BJ (cell line): ENCODE measurements at regions not wholly inside any gene's neighbourhood (a gene's known extent, or its start where the extent isn't known, plus 50 kb on each side); places are given as distances from the start of the nearest gene placed in this dataset.

Experiments used
- CTCF ChIA-PET: fragments of 350-600 bp; formaldehyde crosslinking; extraction: SDS; loops from one replicate; lab custom pipeline; 2021; ENCODE audit warnings: antibody characterized with exemption, inconsistent platforms; lab: Yijun Ruan, JAX
- POLR2A ChIA-PET: fragments of 300-600 bp; sonication (Branson Sonifier 250); formaldehyde crosslinking; extraction: SDS; loops from one replicate; lab custom pipeline; 2021; ENCODE audit warnings: antibody characterized with exemption; lab: Charles Lee
- DNase-seq: peaks from one replicate; pipeline ENCODE4 v3.0.0-alpha.2; 2011; ENCODE audit warnings: low read depth
- H3K27me3 ChIP-seq: 2 replicates; pipeline ENCODE4 v1.6.0; 2011; ENCODE audit warnings: low read length; ENCODE audit not compliant: control insufficient read depth, insufficient read depth
- H3K36me3 ChIP-seq: 2 replicates; pipeline ENCODE4 v1.5.1; 2011; ENCODE audit warnings: low read length; ENCODE audit not compliant: control insufficient read depth, insufficient read depth
- H3K4me3 ChIP-seq: 2 replicates; pipeline ENCODE4 v1.5.1; 2011; ENCODE audit warnings: low read depth, mild to moderate bottlenecking, control low read depth, low read length
- CTCF ChIP-seq: IDR thresholded peaks from 2 replicates; pipeline ENCODE4 v1.5.1; 2011; ENCODE audit warnings: low read depth, mild to moderate bottlenecking, control low read depth, inconsistent platforms, low read length, moderate library complexity; ENCODE audit not compliant: insufficient read depth

DNA sequence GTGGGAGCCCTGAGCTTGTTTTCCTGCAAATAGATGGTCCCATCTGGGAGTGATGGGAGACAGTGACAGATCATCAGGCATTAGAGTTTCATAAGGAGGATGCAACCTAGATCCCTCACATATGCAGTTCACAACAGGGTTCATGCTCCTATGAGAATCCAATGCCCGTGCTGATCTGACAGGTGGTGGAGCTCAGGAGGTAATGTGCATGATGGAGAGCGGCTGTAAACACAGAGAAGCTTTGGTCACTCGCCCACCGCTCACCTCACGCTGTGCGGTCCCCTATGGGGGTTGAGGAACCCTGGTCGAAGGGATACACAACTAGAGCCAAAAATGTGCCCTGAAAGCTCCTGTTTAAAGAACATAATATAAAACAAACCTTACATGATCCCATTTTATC is 88.5 kb upstream of the CREB5 start:
- DNase-seq, result no peak
- TF ChIP-seq CTCF, result no peak
- no peaks in the 10 kb centered on the region for H3K36me3 ChIP-seq
- H3K4me3 ChIP-seq, result no peak overlapping the region
- peaks cover 5% of the 10 kb centered on the region for H3K27me3 ChIP-seq
- ChIA-PET CTCF (interaction anchor here (0.6 to 1.5 kb wide), 4 partner anchors 9 to 321 kb away, joined by 3 to 4 read pairs (median 3); no protein-coding TSS in a partner anchor), POLR2A (no interaction called here)

DNA sequence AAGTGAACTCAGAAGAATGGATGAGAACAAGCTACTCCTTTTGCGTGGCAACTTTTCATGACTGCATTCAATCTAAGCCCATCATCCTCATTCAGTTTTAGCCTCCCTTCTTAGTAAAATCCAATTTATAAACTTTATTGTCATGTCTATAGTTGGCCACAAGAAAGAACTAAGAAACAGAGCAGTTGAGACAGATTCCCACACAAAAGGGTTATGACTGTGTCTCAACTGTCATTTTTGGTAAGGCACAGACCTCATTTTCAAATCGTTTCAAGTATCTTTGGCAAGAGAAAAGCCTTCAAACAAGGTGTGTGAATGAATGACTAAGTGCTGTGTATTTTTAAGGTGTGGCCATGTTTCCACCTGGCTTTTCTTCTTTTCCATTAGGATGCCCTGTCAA is 84.2 kb upstream of the CREB5 start:
- no peak for TF ChIP-seq CTCF
- no peak for DNase-seq
- Histone ChIP-seq H3K36me3 (no peaks in the 10 kb centered on the region), H3K4me3 (no peak overlapping the region), H3K27me3 (peaks cover 7% of the 10 kb centered on the region)
- CTCF ChIA-PET, result no interaction called here
- POLR2A ChIA-PET, result no interaction called here

DNA sequence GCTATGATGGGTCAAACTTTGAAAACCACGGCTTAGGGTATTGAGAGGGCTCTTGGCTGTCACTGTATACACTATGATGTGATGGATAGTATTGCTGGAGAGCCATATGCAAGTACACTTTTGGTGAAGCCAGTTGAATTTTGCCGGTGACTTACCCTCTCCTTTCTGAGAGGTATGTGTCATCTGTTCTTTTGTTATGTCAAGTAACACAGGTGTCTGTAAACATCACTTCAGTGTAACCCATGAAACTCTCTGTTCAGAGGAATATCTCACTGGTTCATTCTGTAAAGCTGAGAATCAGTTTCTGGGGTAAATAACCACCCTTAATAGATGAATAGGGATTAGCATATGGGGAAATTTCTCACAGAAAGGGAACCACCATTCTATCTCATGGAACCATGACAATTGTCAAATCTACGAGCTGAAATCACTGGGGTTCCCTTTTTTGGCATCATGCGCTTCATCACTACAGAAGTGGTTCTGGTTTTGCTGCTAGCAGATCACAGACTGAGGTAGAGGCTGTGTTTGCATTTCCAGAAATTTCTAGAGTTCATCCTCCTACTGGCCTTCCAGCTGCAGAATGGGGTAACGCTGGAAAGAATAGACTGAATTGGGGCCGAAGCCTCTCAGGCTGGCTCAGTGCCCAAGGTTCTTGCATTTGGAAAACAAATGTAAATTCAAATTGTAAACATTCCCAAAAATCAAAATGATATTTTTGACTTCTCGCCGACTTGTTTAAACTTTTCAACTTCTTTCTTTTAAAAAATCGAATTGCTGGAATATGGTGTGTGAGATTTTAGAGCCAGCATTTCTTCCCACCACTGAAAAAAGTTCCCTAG is 83.3 kb upstream of the CREB5 start:
- no peak for DNase-seq
- ChIA-PET POLR2A (no interaction called here), CTCF (no interaction called here)
- Histone ChIP-seq H3K4me3 (no peak overlapping the region), H3K36me3 (no peaks in the 10 kb centered on the region), H3K27me3 (peaks cover 4% of the 10 kb centered on the region)
- TF ChIP-seq CTCF, result no peak

DNA sequence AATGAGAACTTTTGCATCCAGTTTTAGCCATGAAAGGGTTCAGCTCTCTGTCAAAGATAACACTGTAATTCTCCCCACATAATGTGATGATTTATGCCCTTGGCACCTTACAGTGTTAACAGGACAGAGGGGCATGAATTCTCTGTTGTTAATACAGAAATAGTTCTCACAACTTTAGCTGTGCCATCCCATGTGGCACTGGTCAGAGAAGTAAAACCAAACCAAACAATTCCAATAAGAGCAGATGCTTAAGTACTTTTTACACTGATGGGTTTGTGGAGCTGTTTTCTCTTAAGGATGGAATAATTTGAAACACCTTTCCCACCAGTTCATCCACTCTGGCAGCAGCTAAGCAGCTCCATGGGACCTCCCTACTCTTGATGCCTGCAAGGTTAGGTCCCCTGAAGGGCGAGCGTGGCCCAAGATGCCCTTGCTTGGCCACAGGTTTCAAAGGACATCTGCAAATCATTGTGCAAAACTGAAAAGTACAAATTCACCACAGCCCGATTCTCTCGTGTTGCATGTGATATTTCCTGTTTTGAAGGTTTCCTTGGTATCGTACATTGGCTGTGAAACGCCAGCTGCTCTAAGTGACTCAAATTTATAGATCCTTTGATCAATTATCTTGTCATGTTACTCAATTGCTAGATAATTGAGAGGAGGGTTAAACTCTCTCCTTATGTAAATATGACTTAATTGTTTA is 82.5 kb upstream of the CREB5 start:
- H3K4me3 ChIP-seq, result no peak overlapping the region
- ChIA-PET POLR2A (no interaction called here), CTCF (interaction anchor here (0.9 kb wide), 1 partner anchor 32 kb away, joined by 4 read pairs; no protein-coding TSS in a partner anchor)
- H3K27me3 ChIP-seq, result peaks cover 4% of the 10 kb centered on the region
- DNase-seq, result no peak
- TF ChIP-seq CTCF, result no peak
- H3K36me3 ChIP-seq, result no peaks in the 10 kb centered on the region

GRCh38 chr7:28330384-28331070 is 81.8 kb upstream of the CREB5 start:
- no peak for DNase-seq
- ChIA-PET POLR2A (no interaction called here), CTCF (interaction anchor here (0.9 kb wide), 1 partner anchor 32 kb away, joined by 4 read pairs; no protein-coding TSS in a partner anchor)
- Histone ChIP-seq H3K36me3 (no peaks in the 10 kb centered on the region), H3K27me3 (peaks cover 4% of the 10 kb centered on the region; the same call in 1 of the 2 replicates), H3K4me3 (no peak overlapping the region)
- no peak for TF ChIP-seq CTCF
